Neural progenitor cell (in vitro differentiated cells): ENCODE measurements at regions not wholly inside any gene's neighbourhood (a gene's known extent, or its start where the extent isn't known, plus 50 kb on each side); places are given as distances from the start of the nearest gene placed in this dataset.
A peak's percentile ranks its signal among the peaks of the same experiment; 100 is the strongest.

Experiments
- DNase-seq: peaks from one replicate; pipeline ENCODE4 v3.0.0-alpha.2; 2016; ENCODE audit warnings: low spot score
- H2AFZ ChIP-seq: fragments of 200-600 bp; sonication (generic); replicated peaks from 2 replicates; pipeline ENCODE4 v1.6.1; 2016; ENCODE audit warnings: antibody characterized with exemption
- H3F3A ChIP-seq: fragments of 200-600 bp; sonication (generic); 2 replicates; pipeline ENCODE4 v1.6.1; 2016; ENCODE audit warnings: antibody characterized with exemption, low read depth
- H3K27ac ChIP-seq: fragments of 200-600 bp; sonication (generic); 2 replicates; pipeline ENCODE4 v1.5.1; 2016; ENCODE audit warnings: mild to moderate bottlenecking
- H3K27me3 ChIP-seq: fragments of 200-600 bp; sonication (generic); 2 replicates; pipeline ENCODE4 v1.6.1; 2016; ENCODE audit warnings: mild to moderate bottlenecking, moderate library complexity
- H3K36me3 ChIP-seq: fragments of 200-600 bp; sonication (generic); 2 replicates; pipeline ENCODE4 v1.5.1; 2016
- H3K4me1 ChIP-seq: fragments of 200-600 bp; sonication (generic); 2 replicates; pipeline ENCODE4 v1.6.1; 2016; ENCODE audit warnings: mixed run types
- H3K4me2 ChIP-seq: fragments of 200-600 bp; sonication (generic); 2 replicates; pipeline ENCODE4 v1.6.1; 2016
- H3K4me3 ChIP-seq: fragments of 200-600 bp; sonication (generic); 2 replicates; pipeline ENCODE4 v1.5.1; 2016
- H3K79me2 ChIP-seq: fragments of 200-600 bp; sonication (generic); 2 replicates; pipeline ENCODE4 v1.6.1; 2016; ENCODE audit warnings: low read depth
- H3K9ac ChIP-seq: fragments of 200-600 bp; sonication (generic); 2 replicates; pipeline ENCODE4 v1.6.1; 2016
- H3K9me3 ChIP-seq: fragments of 200-600 bp; sonication (generic); 2 replicates; pipeline ENCODE4 v1.5.1; 2016; ENCODE audit warnings: low read depth
- H4K20me1 ChIP-seq: fragments of 200-600 bp; sonication (generic); 2 replicates; pipeline ENCODE4 v1.6.1; 2016; ENCODE audit warnings: low read depth
- H3K27ac Mint-ChIP-seq: 3 replicates; pipeline ENCODE4 v1.8.0; 2021; ENCODE audit warnings: mixed read lengths
- H3K27me3 Mint-ChIP-seq: 2 replicates; pipeline ENCODE4 v1.8.0; 2022; ENCODE audit warnings: low read depth, mild to moderate bottlenecking, inconsistent platforms, moderate library complexity, mixed read lengths; ENCODE audit not compliant: insufficient read depth
- H3K36me3 Mint-ChIP-seq: 3 replicates; pipeline ENCODE4 v1.8.0; 2021; ENCODE audit warnings: mixed read lengths
- H3K4me1 Mint-ChIP-seq: 3 replicates; pipeline ENCODE4 v1.8.0; 2021; ENCODE audit warnings: mixed read lengths
- H3K4me3 Mint-ChIP-seq: 3 replicates; pipeline ENCODE4 v1.8.0; 2021; ENCODE audit warnings: mild to moderate bottlenecking, moderate library complexity, mixed read lengths
- H3K9me3 Mint-ChIP-seq: 3 replicates; pipeline ENCODE4 v1.8.0; 2020; ENCODE audit warnings: mixed read lengths
- CTCF ChIP-seq: fragments of 200-600 bp; sonication (generic); IDR thresholded peaks from 2 replicates; pipeline ENCODE4 v1.5.1; 2017; ENCODE audit warnings: antibody characterized with exemption, mild to moderate bottlenecking
- EZH2 ChIP-seq: fragments of 200-600 bp; sonication (generic); IDR thresholded peaks from 2 replicates; pipeline ENCODE4 v1.6.1; 2017; ENCODE audit warnings: antibody characterized with exemption, mild to moderate bottlenecking, moderate library complexity
- EZH2phosphoT487 ChIP-seq: fragments of 200-600 bp; sonication (generic); IDR thresholded peaks from 2 replicates; pipeline ENCODE4 v1.6.1; 2017; ENCODE audit warnings: antibody characterized with exemption

DNA sequence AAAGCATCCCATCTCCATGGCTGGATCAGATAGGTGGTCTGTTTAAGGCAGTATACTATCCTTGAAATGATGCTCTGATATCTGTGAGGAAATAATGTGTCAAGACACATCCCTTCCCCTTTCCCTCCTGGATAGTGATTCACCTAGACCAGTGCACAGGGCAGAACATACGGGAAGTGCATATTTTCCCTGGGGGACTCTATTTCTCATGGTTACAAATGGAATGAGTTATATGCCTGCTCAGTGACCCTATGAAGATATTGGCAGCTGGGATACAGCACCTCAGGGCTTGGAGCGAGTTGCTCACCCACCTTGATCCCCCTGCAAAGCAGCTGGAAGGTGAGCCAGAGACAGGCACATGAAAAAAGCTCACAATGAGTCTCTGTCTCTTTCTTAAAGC lies 67.5 kb upstream of the PRL start:
- no peak overlapping the region for H3K4me3 ChIP-seq
- Mint-ChIP-seq H3K27me3 (peaks cover 9% of the 10 kb centered on the region), H3K9me3 (peaks cover 13% of the 10 kb centered on the region), H3K4me1 (peaks cover 26% of the 10 kb centered on the region), H3K4me3 (no peak overlapping the region), H3K36me3 (no peaks in the 10 kb centered on the region), H3K27ac (no peak overlapping the region)
- peaks cover 19% of the 10 kb centered on the region for H3K4me1 ChIP-seq
- DNase-seq: no peak
- H2AFZ ChIP-seq: peak overlapping the region; percentile 97
- no peak overlapping the region for H3K27ac ChIP-seq
- no peaks in the 10 kb centered on the region for H3K9me3 ChIP-seq
- no peaks in the 10 kb centered on the region for H3K36me3 ChIP-seq
- H3K9ac ChIP-seq: no peak overlapping the region
- H3K4me2 ChIP-seq: no peak overlapping the region
- H4K20me1 ChIP-seq: no peaks in the 10 kb centered on the region
- H3K27me3 ChIP-seq: no peaks in the 10 kb centered on the region
- H3F3A ChIP-seq: no peaks in the 10 kb centered on the region
- TF ChIP-seq EZH2phosphoT487: no peak
- TF ChIP-seq EZH2: no peak
- no peak for TF ChIP-seq CTCF
- no peaks in the 10 kb centered on the region for H3K79me2 ChIP-seq

DNA sequence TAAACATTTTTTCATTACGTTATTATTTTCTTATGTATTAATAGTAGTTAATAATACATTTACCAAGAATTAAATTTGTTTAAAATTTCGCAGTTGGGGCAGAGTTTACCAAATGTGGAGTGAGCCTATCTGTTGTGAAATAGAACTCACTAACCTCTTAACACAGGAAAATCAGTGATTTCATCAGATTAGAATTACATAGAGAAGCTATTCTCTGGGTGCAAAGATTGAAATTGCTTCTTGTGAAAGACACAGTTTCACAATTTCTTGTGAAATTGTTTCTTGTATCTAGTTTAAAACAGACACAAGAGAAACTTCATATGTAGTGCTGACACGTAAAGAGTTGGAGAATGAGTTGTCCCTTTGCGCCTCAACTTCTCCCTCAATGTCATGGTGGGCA lies 69.4 kb upstream of the PRL start:
- Histone ChIP-seq H3K9me3 (no peaks in the 10 kb centered on the region), H3K4me2 (no peak overlapping the region), H3K4me3 (no peak overlapping the region), H3K4me1 (peaks cover 19% of the 10 kb centered on the region), H3K27ac (no peak overlapping the region), H3F3A (no peaks in the 10 kb centered on the region), H3K36me3 (no peaks in the 10 kb centered on the region), H3K79me2 (no peaks in the 10 kb centered on the region), H4K20me1 (no peaks in the 10 kb centered on the region), H2AFZ (no peak overlapping the region), H3K9ac (no peak overlapping the region), H3K27me3 (no peaks in the 10 kb centered on the region)
- Mint-ChIP-seq H3K9me3 (peaks cover 9% of the 10 kb centered on the region), H3K27me3 (peaks cover 5% of the 10 kb centered on the region), H3K36me3 (no peaks in the 10 kb centered on the region), H3K27ac (no peak overlapping the region), H3K4me1 (peaks cover 23% of the 10 kb centered on the region), H3K4me3 (no peak overlapping the region)
- TF ChIP-seq CTCF: no peak
- TF ChIP-seq EZH2: no peak
- TF ChIP-seq EZH2phosphoT487: no peak
- DNase-seq: no peak

GRCh38 chr6:22367346-22367745 lies 70.5 kb upstream of the PRL start:
- Histone ChIP-seq H3K36me3 (no peaks in the 10 kb centered on the region), H3K79me2 (no peaks in the 10 kb centered on the region), H3K9me3 (no peaks in the 10 kb centered on the region), H3K4me3 (no peak overlapping the region), H3K27me3 (no peaks in the 10 kb centered on the region), H2AFZ (no peak overlapping the region), H3K4me1 (peaks cover 16% of the 10 kb centered on the region), H3K27ac (no peak overlapping the region), H3K9ac (no peak overlapping the region), H3K4me2 (no peak overlapping the region), H3F3A (no peaks in the 10 kb centered on the region), H4K20me1 (no peaks in the 10 kb centered on the region)
- H3K27me3 Mint-ChIP-seq: peaks cover 5% of the 10 kb centered on the region
- H3K4me3 Mint-ChIP-seq: no peak overlapping the region
- H3K36me3 Mint-ChIP-seq: no peaks in the 10 kb centered on the region
- H3K27ac Mint-ChIP-seq: no peak overlapping the region
- DNase-seq: no peak
- H3K4me1 Mint-ChIP-seq: peaks cover 20% of the 10 kb centered on the region
- H3K9me3 Mint-ChIP-seq: peaks cover 6% of the 10 kb centered on the region
- TF ChIP-seq EZH2 (no peak), EZH2phosphoT487 (no peak), CTCF (no peak)

GRCh38 chr6:22368794-22369193 lies 72.0 kb upstream of the PRL start:
- peaks cover 9% of the 10 kb centered on the region for H3K9me3 Mint-ChIP-seq
- H3K4me1 Mint-ChIP-seq: peaks cover 7% of the 10 kb centered on the region
- no peak overlapping the region for H3K27ac Mint-ChIP-seq
- TF ChIP-seq EZH2 (no peak), EZH2phosphoT487 (no peak), CTCF (no peak)
- H3K36me3 ChIP-seq: no peaks in the 10 kb centered on the region
- no peak overlapping the region for H3K4me3 ChIP-seq
- no peaks in the 10 kb centered on the region for H3K79me2 ChIP-seq
- peaks cover 3% of the 10 kb centered on the region for H3K27me3 Mint-ChIP-seq
- no peak overlapping the region for H3K4me3 Mint-ChIP-seq
- H3K9ac ChIP-seq: no peak overlapping the region
- no peaks in the 10 kb centered on the region for H4K20me1 ChIP-seq
- H3K9me3 ChIP-seq: no peaks in the 10 kb centered on the region
- H3K4me1 ChIP-seq: peaks cover 2% of the 10 kb centered on the region
- no peaks in the 10 kb centered on the region for H3K27me3 ChIP-seq
- DNase-seq: no peak
- no peak overlapping the region for H3K27ac ChIP-seq
- no peak overlapping the region for H2AFZ ChIP-seq
- H3K36me3 Mint-ChIP-seq: no peaks in the 10 kb centered on the region
- H3F3A ChIP-seq: no peaks in the 10 kb centered on the region
- no peak overlapping the region for H3K4me2 ChIP-seq
